Hepatocyte (in vitro differentiated cells): ENCODE measurements at regions not wholly inside any gene's neighbourhood (a gene's known extent, or its start where the extent isn't known, plus 50 kb on each side); places are given as distances from the start of the nearest gene placed in this dataset.

Experiments used
- DNase-seq: peaks from one replicate; pipeline ENCODE4 v3.0.0-alpha.2; 2016; ENCODE audit warnings: low spot score
- H2AFZ ChIP-seq: fragments of 200-600 bp; sonication (generic); 2 replicates; pipeline ENCODE4 v1.6.0; 2016; ENCODE audit warnings: antibody characterized with exemption, mild to moderate bottlenecking
- H3K27ac ChIP-seq: fragments of 200-600 bp; sonication (generic); 2 replicates; pipeline ENCODE4 v1.5.1; 2016; ENCODE audit warnings: mild to moderate bottlenecking
- H3K27me3 ChIP-seq: fragments of 200-600 bp; sonication (generic); 2 replicates; pipeline ENCODE4 v1.6.1; 2016
- H3K36me3 ChIP-seq: fragments of 200-600 bp; sonication (generic); replicated peaks from 2 replicates; pipeline ENCODE4 v1.5.1; 2016; ENCODE audit warnings: low read depth; ENCODE audit not compliant: insufficient read depth
- H3K4me1 ChIP-seq: fragments of 200-600 bp; sonication (generic); 2 replicates; pipeline ENCODE4 v1.5.1; 2016; ENCODE audit warnings: mild to moderate bottlenecking, moderate library complexity; ENCODE audit not compliant: insufficient read depth
- H3K4me2 ChIP-seq: fragments of 200-600 bp; sonication (generic); 2 replicates; pipeline ENCODE4 v1.6.0; 2016
- H3K4me3 ChIP-seq: fragments of 200-600 bp; sonication (generic); 2 replicates; pipeline ENCODE4 v1.5.1; 2016; ENCODE audit warnings: mild to moderate bottlenecking
- H3K79me2 ChIP-seq: fragments of 200-600 bp; sonication (generic); 2 replicates; pipeline ENCODE4 v1.6.0; 2017; ENCODE audit warnings: mild to moderate bottlenecking
- H3K9me2 ChIP-seq: fragments of 200-600 bp; sonication (generic); replicated peaks from 2 replicates; pipeline ENCODE4 v1.6.0; 2017; ENCODE audit warnings: mild to moderate bottlenecking; ENCODE audit not compliant: insufficient read depth
- H3K9me3 ChIP-seq: fragments of 200-600 bp; sonication (generic); 2 replicates; pipeline ENCODE4 v1.5.1; 2016; ENCODE audit warnings: low read depth, mild to moderate bottlenecking
- H4K20me1 ChIP-seq: fragments of 200-600 bp; sonication (generic); 2 replicates; pipeline ENCODE4 v1.6.0; 2016; ENCODE audit warnings: mild to moderate bottlenecking; ENCODE audit not compliant: insufficient read depth, poor library complexity, severe bottlenecking
- EZH2 ChIP-seq: fragments of 200-600 bp; sonication (generic); IDR thresholded peaks from 2 replicates; pipeline ENCODE4 v1.6.1; 2016; ENCODE audit warnings: antibody characterized with exemption, mild to moderate bottlenecking, borderline replicate concordance
- EZH2phosphoT487 ChIP-seq: fragments of 200-600 bp; sonication (generic); IDR thresholded peaks from one replicate; pipeline ENCODE4 v1.6.1; 2018; ENCODE audit warnings: antibody characterized with exemption, mild to moderate bottlenecking, low read depth, moderate library complexity; ENCODE audit not compliant: unreplicated experiment, severe bottlenecking
- WGBS: methylation state at CpG from one replicate; pipeline ENCODE4 v1.1.6; 2016; ENCODE audit warnings: low lambda C conversion rate; ENCODE audit errors: missing lambda C conversion rate; 5-methylcytosine and 5-hydroxymethylcytosine counted together
- TF ChIP-seq, protein P1 (sequence below): fragments of 200-600 bp; sonication (generic); IDR thresholded peaks from 2 replicates; pipeline ENCODE4 v1.5.1; 2016; ENCODE audit warnings: antibody characterized with exemption, mild to moderate bottlenecking; ENCODE audit not compliant: poor library complexity

- no peaks in the 10 kb centered on the region for H3K36me3 ChIP-seq
- H2AFZ ChIP-seq: no peak overlapping the region
- WGBS: 96% methylated on average over 5 of the region's 5 CpGs
- no peak overlapping the region for H3K4me2 ChIP-seq
- no peaks in the 10 kb centered on the region for H4K20me1 ChIP-seq
- DNase-seq: no peak
- H3K9me3 ChIP-seq: no peaks in the 10 kb centered on the region
- no peak overlapping the region for H3K27ac ChIP-seq
- TF ChIP-seq EZH2 (no peak), EZH2phosphoT487 (no peak)
- no peaks in the 10 kb centered on the region for H3K9me2 ChIP-seq
- peaks cover 30% of the 10 kb centered on the region for H3K4me1 ChIP-seq
- H3K4me3 ChIP-seq: no peak overlapping the region
- H3K79me2 ChIP-seq: no peaks in the 10 kb centered on the region
- H3K27me3 ChIP-seq: no peaks in the 10 kb centered on the region
These were observed 85.2 kb upstream of the VAV3 start for GRCh38 chr1:108050158-108050557.

GRCh38 chr1:108049178-108049819 is 84.3 kb upstream of the VAV3 start:
- Histone ChIP-seq H2AFZ (no peak overlapping the region), H4K20me1 (no peaks in the 10 kb centered on the region), H3K9me2 (no peaks in the 10 kb centered on the region), H3K9me3 (no peaks in the 10 kb centered on the region), H3K4me3 (no peak overlapping the region), H3K4me1 (peaks cover 35% of the 10 kb centered on the region), H3K27ac (no peak overlapping the region), H3K36me3 (no peaks in the 10 kb centered on the region), H3K4me2 (no peak overlapping the region), H3K27me3 (no peaks in the 10 kb centered on the region), H3K79me2 (no peaks in the 10 kb centered on the region)
- TF ChIP-seq EZH2phosphoT487 (no peak), EZH2 (no peak)
- TF ChIP-seq, protein P1, sequence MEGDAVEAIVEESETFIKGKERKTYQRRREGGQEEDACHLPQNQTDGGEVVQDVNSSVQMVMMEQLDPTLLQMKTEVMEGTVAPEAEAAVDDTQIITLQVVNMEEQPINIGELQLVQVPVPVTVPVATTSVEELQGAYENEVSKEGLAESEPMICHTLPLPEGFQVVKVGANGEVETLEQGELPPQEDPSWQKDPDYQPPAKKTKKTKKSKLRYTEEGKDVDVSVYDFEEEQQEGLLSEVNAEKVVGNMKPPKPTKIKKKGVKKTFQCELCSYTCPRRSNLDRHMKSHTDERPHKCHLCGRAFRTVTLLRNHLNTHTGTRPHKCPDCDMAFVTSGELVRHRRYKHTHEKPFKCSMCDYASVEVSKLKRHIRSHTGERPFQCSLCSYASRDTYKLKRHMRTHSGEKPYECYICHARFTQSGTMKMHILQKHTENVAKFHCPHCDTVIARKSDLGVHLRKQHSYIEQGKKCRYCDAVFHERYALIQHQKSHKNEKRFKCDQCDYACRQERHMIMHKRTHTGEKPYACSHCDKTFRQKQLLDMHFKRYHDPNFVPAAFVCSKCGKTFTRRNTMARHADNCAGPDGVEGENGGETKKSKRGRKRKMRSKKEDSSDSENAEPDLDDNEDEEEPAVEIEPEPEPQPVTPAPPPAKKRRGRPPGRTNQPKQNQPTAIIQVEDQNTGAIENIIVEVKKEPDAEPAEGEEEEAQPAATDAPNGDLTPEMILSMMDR: peak; percentile 11
- DNase-seq: peak; percentile 25
- 70% methylated on average over 6 of the region's 6 CpGs for WGBS

- WGBS: 82% methylated on average over 5 of the region's 5 CpGs
- H3K9me2 ChIP-seq: no peaks in the 10 kb centered on the region
- no peaks in the 10 kb centered on the region for H3K79me2 ChIP-seq
- TF ChIP-seq, protein P1: no peak
- no peak for TF ChIP-seq EZH2
- TF ChIP-seq EZH2phosphoT487: no peak
- H3K27ac ChIP-seq: no peak overlapping the region
- no peak overlapping the region for H3K4me3 ChIP-seq
- H4K20me1 ChIP-seq: no peaks in the 10 kb centered on the region
- DNase-seq: no peak
- H3K36me3 ChIP-seq: no peaks in the 10 kb centered on the region
- no peak overlapping the region for H2AFZ ChIP-seq
- H3K4me2 ChIP-seq: no peak overlapping the region
- H3K9me3 ChIP-seq: no peaks in the 10 kb centered on the region
- H3K27me3 ChIP-seq: no peaks in the 10 kb centered on the region
- H3K4me1 ChIP-seq: peaks cover 35% of the 10 kb centered on the region
These were observed 83.6 kb upstream of the VAV3 start for GRCh38 chr1:108048301-108049177.

GRCh38 chr1:108047085-108047484 is 82.1 kb upstream of the VAV3 start:
- 86% methylated on average over 5 of the region's 5 CpGs for WGBS

More at GRCh38 chr1:108047085-108047484, 82.1 kb upstream of the VAV3 start:
- Histone ChIP-seq H3K4me1 (peaks cover 25% of the 10 kb centered on the region), H3K4me2 (no peak overlapping the region), H3K27ac (no peak overlapping the region), H3K9me3 (no peaks in the 10 kb centered on the region), H3K79me2 (no peaks in the 10 kb centered on the region), H3K27me3 (no peaks in the 10 kb centered on the region), H2AFZ (no peak overlapping the region), H4K20me1 (no peaks in the 10 kb centered on the region), H3K9me2 (no peaks in the 10 kb centered on the region), H3K36me3 (no peaks in the 10 kb centered on the region), H3K4me3 (no peak overlapping the region)
- TF ChIP-seq EZH2phosphoT487 (no peak), EZH2 (no peak)
- TF ChIP-seq, protein P1: no peak
- DNase-seq: no peak
